DOHH2 (cell line): ENCODE measurements at regions not wholly inside any gene's neighbourhood (a gene's known extent, or its start where the extent isn't known, plus 50 kb on each side); places are given as distances from the start of the nearest gene placed in this dataset.

Experiments
- H3F3A ChIP-seq: fragments of 200-600 bp; sonication (generic), shearing (Covaris generic); 2 replicates; pipeline ENCODE4 v1.6.0; 2016; ENCODE audit warnings: antibody characterized with exemption, mild to moderate bottlenecking; ENCODE audit not compliant: control insufficient read depth, insufficient read depth
- H3K27ac ChIP-seq: fragments of 200-600 bp; sonication (generic); 2 replicates; pipeline ENCODE4 v1.5.1; 2014; ENCODE audit warnings: low read depth, mild to moderate bottlenecking, low read length, moderate library complexity
- H3K27me3 ChIP-seq: fragments of 200-600 bp; sonication (generic); 2 replicates; pipeline ENCODE4 v1.6.1; 2014; ENCODE audit warnings: mild to moderate bottlenecking, low read length, mixed read lengths; ENCODE audit not compliant: control insufficient read depth
- H3K36me3 ChIP-seq: fragments of 200-600 bp; sonication (generic); 2 replicates; pipeline ENCODE4 v1.6.1; 2014; ENCODE audit warnings: mild to moderate bottlenecking, low read length, moderate library complexity, mixed read lengths; ENCODE audit not compliant: control insufficient read depth
- H3K4me1 ChIP-seq: fragments of 200-600 bp; sonication (generic); 2 replicates; pipeline ENCODE4 v1.6.1; 2014; ENCODE audit warnings: mild to moderate bottlenecking, low read length, mixed read lengths; ENCODE audit not compliant: control insufficient read depth
- H3K4me2 ChIP-seq: fragments of 200-600 bp; sonication (generic); 2 replicates; pipeline ENCODE4 v1.6.0; 2014; ENCODE audit warnings: mild to moderate bottlenecking, low read length, moderate library complexity
- H3K4me3 ChIP-seq: fragments of 200-600 bp; sonication (generic); 2 replicates; pipeline ENCODE4 v1.5.1; 2014; ENCODE audit warnings: mild to moderate bottlenecking, low read length, mixed read lengths
- H3K79me2 ChIP-seq: fragments of 200-600 bp; sonication (generic); 2 replicates; pipeline ENCODE4 v1.6.1; 2014; ENCODE audit warnings: mild to moderate bottlenecking, low read length, mixed read lengths; ENCODE audit not compliant: control insufficient read depth
- H3K9me2 ChIP-seq: fragments of 200-600 bp; sonication (generic); replicated peaks from 2 replicates; pipeline ENCODE4 v1.6.1; 2014; ENCODE audit warnings: mild to moderate bottlenecking, low read length, mixed read lengths; ENCODE audit not compliant: control insufficient read depth
- H3K9me3 ChIP-seq: fragments of 200-600 bp; sonication (generic); 2 replicates; pipeline ENCODE4 v1.6.1; 2014; ENCODE audit warnings: antibody characterized with exemption, low read length, mixed read lengths; ENCODE audit not compliant: control insufficient read depth, insufficient read depth
- H4K20me1 ChIP-seq: fragments of 200-600 bp; sonication (generic); 2 replicates; pipeline ENCODE4 v1.6.0; 2014; ENCODE audit warnings: low read depth, mild to moderate bottlenecking, antibody characterized with exemption, low read length, moderate library complexity; ENCODE audit not compliant: control insufficient read depth, insufficient read depth
- CTCF ChIP-seq: fragments of 200-600 bp; sonication (generic); IDR thresholded peaks from one replicate; pipeline ENCODE4 v1.5.1; 2014; ENCODE audit warnings: antibody characterized with exemption, mild to moderate bottlenecking, low read depth, low read length; ENCODE audit not compliant: poor library complexity, severe bottlenecking
- EZH2phosphoT487 ChIP-seq: fragments of 200-600 bp; sonication (generic); IDR thresholded peaks from 2 replicates; pipeline ENCODE4 v1.6.1; 2017; ENCODE audit warnings: borderline replicate concordance, mild to moderate bottlenecking, antibody characterized with exemption, low read length, moderate library complexity, mixed read lengths

DNA sequence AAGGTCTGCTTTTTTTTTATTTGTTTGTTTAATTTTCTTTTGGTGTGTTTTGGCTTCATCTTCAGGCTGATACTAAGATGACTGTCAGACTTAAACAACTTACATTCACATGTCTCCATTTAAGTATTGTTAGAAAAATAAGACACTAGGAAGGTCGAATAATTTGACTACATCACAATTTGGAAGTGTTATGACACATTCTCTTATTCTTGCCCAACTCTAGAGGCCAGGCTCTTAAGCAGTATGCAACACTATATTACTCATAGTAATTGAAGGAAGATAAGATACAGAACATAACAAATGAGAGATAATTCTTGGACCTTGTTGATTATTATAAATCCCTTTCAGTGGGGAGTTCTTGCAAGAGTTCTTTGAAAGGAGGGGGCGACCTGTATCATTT, 295.3 kb upstream of the COL3A1 start:
- no peaks in the 10 kb centered on the region for H3K9me3 ChIP-seq
- TF ChIP-seq CTCF (no peak), EZH2phosphoT487 (no peak)
- H3K27me3 ChIP-seq: no peaks in the 10 kb centered on the region
- H3K79me2 ChIP-seq: no peaks in the 10 kb centered on the region
- no peaks in the 10 kb centered on the region for H3K36me3 ChIP-seq
- H3K4me2 ChIP-seq: no peak overlapping the region
- H3K27ac ChIP-seq: no peak overlapping the region
- H4K20me1 ChIP-seq: no peaks in the 10 kb centered on the region
- H3K9me2 ChIP-seq: no peaks in the 10 kb centered on the region
- no peaks in the 10 kb centered on the region for H3F3A ChIP-seq
- H3K4me1 ChIP-seq: no peaks in the 10 kb centered on the region
- no peak overlapping the region for H3K4me3 ChIP-seq

- TF ChIP-seq EZH2phosphoT487 (no peak), CTCF (no peak)
- H3F3A ChIP-seq: no peaks in the 10 kb centered on the region
- no peaks in the 10 kb centered on the region for H3K9me3 ChIP-seq
- no peak overlapping the region for H3K4me2 ChIP-seq
- no peak overlapping the region for H3K4me3 ChIP-seq
- H3K36me3 ChIP-seq: no peaks in the 10 kb centered on the region
- no peaks in the 10 kb centered on the region for H4K20me1 ChIP-seq
- no peaks in the 10 kb centered on the region for H3K4me1 ChIP-seq
- H3K27ac ChIP-seq: no peak overlapping the region
- H3K9me2 ChIP-seq: no peaks in the 10 kb centered on the region
- no peaks in the 10 kb centered on the region for H3K79me2 ChIP-seq
- no peaks in the 10 kb centered on the region for H3K27me3 ChIP-seq
Measured at GRCh38 chr2:188682838-188683237, 291.3 kb upstream of the COL3A1 start.

- Histone ChIP-seq H3F3A (no peaks in the 10 kb centered on the region), H3K4me2 (no peak overlapping the region), H3K9me3 (no peaks in the 10 kb centered on the region), H3K79me2 (no peaks in the 10 kb centered on the region), H3K36me3 (no peaks in the 10 kb centered on the region), H4K20me1 (no peaks in the 10 kb centered on the region), H3K9me2 (no peaks in the 10 kb centered on the region), H3K27ac (no peak overlapping the region), H3K27me3 (no peaks in the 10 kb centered on the region), H3K4me1 (no peaks in the 10 kb centered on the region), H3K4me3 (no peak overlapping the region)
- no peak for TF ChIP-seq EZH2phosphoT487
- TF ChIP-seq CTCF: no peak
Measured at GRCh38 chr2:188684795-188685194, 289.4 kb upstream of the COL3A1 start.

- H3K9me2 ChIP-seq: no peaks in the 10 kb centered on the region
- H3K4me3 ChIP-seq: no peak overlapping the region
- no peaks in the 10 kb centered on the region for H3K36me3 ChIP-seq
- H3F3A ChIP-seq: no peaks in the 10 kb centered on the region
- H3K27ac ChIP-seq: no peak overlapping the region
- H3K4me1 ChIP-seq: no peaks in the 10 kb centered on the region
- no peaks in the 10 kb centered on the region for H3K9me3 ChIP-seq
- no peak for TF ChIP-seq EZH2phosphoT487
- TF ChIP-seq CTCF: no peak
- H3K79me2 ChIP-seq: no peaks in the 10 kb centered on the region
- H3K4me2 ChIP-seq: no peak overlapping the region
- H4K20me1 ChIP-seq: no peaks in the 10 kb centered on the region
- H3K27me3 ChIP-seq: no peaks in the 10 kb centered on the region
Measured at GRCh38 chr2:188693111-188693510, 281.1 kb upstream of the COL3A1 start.
